H1 (cell line): ENCODE measurements at regions not wholly inside any gene's neighbourhood (a gene's known extent, or its start where the extent isn't known, plus 50 kb on each side); places are given as distances from the start of the nearest gene placed in this dataset.

Experiments used
- BCL11A ChIP-seq, 2 experiments: IDR thresholded peaks; one replicate each; pipeline ENCODE4 v1.6.1; 2011; ENCODE audit warnings: low read depth in 2 of 2, low read length in 2 of 2, mild to moderate bottlenecking in 2 of 2
- CHD7 ChIP-seq: fragments of 300-600 bp; sonication (generic); IDR thresholded peaks from 2 replicates; pipeline ENCODE4 v1.7.1; 2012; ENCODE audit warnings: low read length, moderate library complexity, mild to moderate bottlenecking, inconsistent platforms; ENCODE audit not compliant: insufficient replicate concordance
- CTCF ChIP-seq, 3 experiments: IDR thresholded peaks; 1 replicate in 2 of 3; 2 replicates in 1 of 3; pipeline versions ENCODE4 v1.5.1 to v1.6.1; 2011; ENCODE audit warnings: low read length in 3 of 3, mild to moderate bottlenecking in 3 of 3, inconsistent platforms in 2 of 3, low read depth in 1 of 3, moderate library complexity in 1 of 3; ENCODE audit not compliant: insufficient read depth in 1 of 3; ENCODE audit errors: control extremely low read depth in 1 of 3
- KDM5A ChIP-seq: fragments of 200-600 bp; IDR thresholded peaks from 2 replicates; pipeline ENCODE4 v1.7.1; 2012; ENCODE audit warnings: mild to moderate bottlenecking, low read length, inconsistent platforms, mixed read lengths
- MAFK ChIP-seq: IDR thresholded peaks from 2 replicates; pipeline ENCODE4 v1.6.1; 2012; ENCODE audit warnings: low read depth, mild to moderate bottlenecking, improper control_type of control experiment, low read length
- PHF8 ChIP-seq: fragments of 200-600 bp; sonication (generic); conservative IDR thresholded peaks from 2 replicates; pipeline ENCODE4 v1.7.1; 2012; ENCODE audit warnings: low read depth, mild to moderate bottlenecking, inconsistent platforms, low read length, moderate library complexity
- SP2 ChIP-seq: IDR thresholded peaks from 2 replicates; pipeline ENCODE4 v1.6.1; 2012; ENCODE audit warnings: mild to moderate bottlenecking, low read length, inconsistent platforms
- USF2 ChIP-seq: IDR thresholded peaks from 2 replicates; pipeline ENCODE4 v1.6.1; 2011; ENCODE audit warnings: low read length, improper control_type of control experiment

- TF ChIP-seq CHD7 (no peak), PHF8 (no peak), CTCF (IDR thresholded peaks at IDR 0.05; ENCODE audit: control extremely low read depth in 1 of 3, insufficient read depth in 1 of 3, low read depth in 1 of 3, low read length in 3 of 3) (no peak), USF2 (no peak), SP2 (no peak), MAFK (no peak), KDM5A (no peak), BCL11A (IDR thresholded peaks at IDR 0.05; ENCODE audit: low read depth in 2 of 2, low read length in 2 of 2) (no peak)
These were observed 147.2 kb downstream of the ETS2 start (continued) for GRCh38 chr21:38952890-38953289.
